22Rv1 (cell line): ENCODE measurements at regions not wholly inside any gene's neighbourhood (a gene's known extent, or its start where the extent isn't known, plus 50 kb on each side); places are given as distances from the start of the nearest gene placed in this dataset.

Source experiments
- CTCF ChIP-seq: fragments of 450-650 bp; IDR thresholded peaks from 2 replicates; pipeline ENCODE4 v1.5.1; 2017; ENCODE audit warnings: mild to moderate bottlenecking
- ZFX ChIP-seq: fragments of 450-650 bp; IDR thresholded peaks from 2 replicates; pipeline ENCODE4 v1.6.1; 2017; ENCODE audit warnings: antibody characterized with exemption, borderline replicate concordance

- TF ChIP-seq CTCF (no peak), ZFX (no peak)
These were observed 794.6 kb downstream of the TFAP2A start for GRCh38 chr6:9620263-9620662.
